ENCODE measurements at regions not wholly inside any gene's neighbourhood (a gene's known extent, or its start where the extent isn't known, plus 50 kb on each side); places are given as distances from the start of the nearest gene placed in this dataset.

GRCh38 chr5:92559781-92560180, 1021.2 kb downstream of the NR2F1-AS1 start:
- peak; percentile 49 for TF ChIP-seq CTCF (conservative IDR thresholded peaks at IDR 0.05)
- TF ChIP-seq ZFX (IDR thresholded peaks at IDR 0.05) = no peak
